ENCODE measurements at regions not wholly inside any gene's neighbourhood (a gene's known extent, or its start where the extent isn't known, plus 50 kb on each side); places are given as distances from the start of the nearest gene placed in this dataset.

- H3K4me3 ChIP-seq (ENCODE audit: low read depth, low read length), result no peak overlapping the region
- DNase-seq (ENCODE audit: low read depth, low spot score), result no peak
- in situ Hi-C loops (cut with HindIII; ENCODE audit: low sequenced_read_pairs), result no loop called here
- no peak for TF ChIP-seq CTCF (IDR thresholded peaks at IDR 0.05; ENCODE audit: low read depth, low read length)
Measured at GRCh38 chr12:33012226-33012625, 115.6 kb upstream of the PKP2 start.

GRCh38 chr12:33006106-33006505 lies 109.5 kb upstream of the PKP2 start:
- TF ChIP-seq CTCF (IDR thresholded peaks at IDR 0.05; ENCODE audit: low read depth, low read length), result no peak
- in situ Hi-C loops (cut with HindIII; ENCODE audit: low sequenced_read_pairs), result no loop called here
- no peak overlapping the region for H3K4me3 ChIP-seq (ENCODE audit: low read depth, low read length)
- no peak for DNase-seq (ENCODE audit: low read depth, low spot score)

GRCh38 chr12:33000016-33000415 lies 103.4 kb upstream of the PKP2 start:
- TF ChIP-seq CTCF (IDR thresholded peaks at IDR 0.05; ENCODE audit: low read depth, low read length), result no peak
- H3K4me3 ChIP-seq (ENCODE audit: low read depth, low read length), result no peak overlapping the region
- in situ Hi-C loops (cut with HindIII; ENCODE audit: low sequenced_read_pairs), result no loop called here
- no peak for DNase-seq (ENCODE audit: low read depth, low spot score)

GRCh38 chr12:32997471-32997870 lies 100.9 kb upstream of the PKP2 start:
- in situ Hi-C loops (cut with HindIII; ENCODE audit: low sequenced_read_pairs), result no loop called here
- no peak overlapping the region for H3K4me3 ChIP-seq (ENCODE audit: low read depth, low read length)
- TF ChIP-seq CTCF (IDR thresholded peaks at IDR 0.05; ENCODE audit: low read depth, low read length), result no peak
- DNase-seq (ENCODE audit: low read depth, low spot score), result no peak

GRCh38 chr12:32995623-32996022 lies 99.0 kb upstream of the PKP2 start:
- TF ChIP-seq CTCF (IDR thresholded peaks at IDR 0.05; ENCODE audit: low read depth, low read length), result no peak
- in situ Hi-C loops (cut with HindIII; ENCODE audit: low sequenced_read_pairs), result no loop called here

GRCh38 chr12:32993404-32993803 lies 96.8 kb upstream of the PKP2 start:
- DNase-seq (ENCODE audit: low read depth, low spot score), result no peak
- in situ Hi-C loops (cut with HindIII; ENCODE audit: low sequenced_read_pairs), result no loop called here
- H3K4me3 ChIP-seq (ENCODE audit: low read depth, low read length), result no peak overlapping the region
- no peak for TF ChIP-seq CTCF (IDR thresholded peaks at IDR 0.05; ENCODE audit: low read depth, low read length)

More at GRCh38 chr12:32995623-32996022, 99.0 kb upstream of the PKP2 start:
- H3K4me3 ChIP-seq (ENCODE audit: low read depth, low read length), result no peak overlapping the region
- DNase-seq (ENCODE audit: low read depth, low spot score), result no peak

GRCh38 chr12:32989705-32990104 lies 93.1 kb upstream of the PKP2 start:
- TF ChIP-seq CTCF (IDR thresholded peaks at IDR 0.05; ENCODE audit: low read depth, low read length), result no peak
- in situ Hi-C loops (cut with HindIII; ENCODE audit: low sequenced_read_pairs), result no loop called here
- no peak overlapping the region for H3K4me3 ChIP-seq (ENCODE audit: low read depth, low read length)
- no peak for DNase-seq (ENCODE audit: low read depth, low spot score)
